ENCODE measurements at regions not wholly inside any gene's neighbourhood (a gene's known extent, or its start where the extent isn't known, plus 50 kb on each side); places are given as distances from the start of the nearest gene placed in this dataset.

DNA sequence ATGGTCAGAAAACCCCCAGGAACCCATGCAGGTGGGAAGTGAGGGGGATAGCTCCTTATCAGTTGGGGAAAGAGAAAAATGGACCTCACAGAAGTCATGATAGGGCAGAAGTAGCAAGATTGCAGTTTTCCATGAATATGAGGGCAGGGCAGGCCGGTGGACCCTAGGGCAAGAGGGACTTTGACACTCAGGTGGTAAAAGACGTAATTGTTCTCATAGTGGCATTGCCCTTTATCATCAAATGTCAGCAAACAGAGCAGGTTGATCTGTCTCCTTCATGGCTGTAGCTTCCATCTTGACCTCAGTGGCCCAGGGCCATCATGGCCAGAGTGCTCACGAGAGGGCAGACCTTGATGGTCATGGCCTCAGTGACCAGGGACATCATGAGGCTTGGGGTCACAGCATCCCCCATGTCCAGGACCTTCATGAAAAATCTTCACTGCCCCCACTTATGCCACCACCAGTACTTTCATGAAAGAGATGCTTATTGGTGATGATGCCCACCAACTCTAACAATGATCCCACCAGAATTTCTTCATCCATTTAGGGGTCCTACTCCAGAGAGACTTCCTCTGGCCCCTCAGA is 127.1 kb downstream of the SNX19 start:
- in situ Hi-C loops (cut with MboI; ENCODE audit: low pct_ligation_motif_present in 1 of 4, low pct_unique_long_range_greater_than_20kb in 1 of 4, low sequenced_read_pairs in 3 of 4) (no loop called here), intact Hi-C loops (cut with DNase I; ENCODE audit: low total_unique reads) (no loop called here)
- DNase-seq = no peak
- no peaks in the 10 kb centered on the region for H3K27me3 ChIP-seq
- no peak overlapping the region for H3K4me3 ChIP-seq
- no peak overlapping the region for H3K27ac ChIP-seq
- TF ChIP-seq EP300 (IDR thresholded peaks at IDR 0.05; ENCODE audit: low read depth) (no peak), POLR2AphosphoS5 (IDR thresholded peaks at IDR 0.05) (no peak), POLR2A (IDR thresholded peaks at IDR 0.05) (no peak)
- TF ChIP-seq, protein P1, sequence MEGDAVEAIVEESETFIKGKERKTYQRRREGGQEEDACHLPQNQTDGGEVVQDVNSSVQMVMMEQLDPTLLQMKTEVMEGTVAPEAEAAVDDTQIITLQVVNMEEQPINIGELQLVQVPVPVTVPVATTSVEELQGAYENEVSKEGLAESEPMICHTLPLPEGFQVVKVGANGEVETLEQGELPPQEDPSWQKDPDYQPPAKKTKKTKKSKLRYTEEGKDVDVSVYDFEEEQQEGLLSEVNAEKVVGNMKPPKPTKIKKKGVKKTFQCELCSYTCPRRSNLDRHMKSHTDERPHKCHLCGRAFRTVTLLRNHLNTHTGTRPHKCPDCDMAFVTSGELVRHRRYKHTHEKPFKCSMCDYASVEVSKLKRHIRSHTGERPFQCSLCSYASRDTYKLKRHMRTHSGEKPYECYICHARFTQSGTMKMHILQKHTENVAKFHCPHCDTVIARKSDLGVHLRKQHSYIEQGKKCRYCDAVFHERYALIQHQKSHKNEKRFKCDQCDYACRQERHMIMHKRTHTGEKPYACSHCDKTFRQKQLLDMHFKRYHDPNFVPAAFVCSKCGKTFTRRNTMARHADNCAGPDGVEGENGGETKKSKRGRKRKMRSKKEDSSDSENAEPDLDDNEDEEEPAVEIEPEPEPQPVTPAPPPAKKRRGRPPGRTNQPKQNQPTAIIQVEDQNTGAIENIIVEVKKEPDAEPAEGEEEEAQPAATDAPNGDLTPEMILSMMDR (IDR thresholded peaks at IDR 0.05) = no peak
- H3K9me3 ChIP-seq = no peaks in the 10 kb centered on the region
- H3K36me3 ChIP-seq = no peaks in the 10 kb centered on the region
- no peaks in the 10 kb centered on the region for H3K4me1 ChIP-seq
- 71% methylated on average over 3 of the region's 3 CpGs; no CpG with 5 or more reads in 1 of the 2 donors for WGBS, 2 donors (ENCODE audit: low coverage in 1 of 2)

- Histone ChIP-seq H3K27me3 (no peaks in the 10 kb centered on the region), H3K27ac (no peak overlapping the region), H3K9me3 (no peaks in the 10 kb centered on the region), H3K4me3 (no peak overlapping the region), H3K4me1 (no peaks in the 10 kb centered on the region), H3K36me3 (no peaks in the 10 kb centered on the region)
- DNase-seq = no peak
- intact Hi-C loops (cut with DNase I; ENCODE audit: low total_unique reads) = no loop called here
- in situ Hi-C loops (cut with MboI; ENCODE audit: low pct_ligation_motif_present in 1 of 4, low pct_unique_long_range_greater_than_20kb in 1 of 4, low sequenced_read_pairs in 3 of 4) = no loop called here
- TF ChIP-seq EP300 (IDR thresholded peaks at IDR 0.05; ENCODE audit: low read depth) = no peak
- TF ChIP-seq POLR2A (IDR thresholded peaks at IDR 0.05) = no peak
- TF ChIP-seq, protein P1 (IDR thresholded peaks at IDR 0.05) = no peak
- no peak for TF ChIP-seq POLR2AphosphoS5 (IDR thresholded peaks at IDR 0.05)
- WGBS, 2 donors (ENCODE audit: low coverage in 1 of 2) = 100% methylated on average over 2 of the region's 2 CpGs
Measured at GRCh38 chr11:130790689-130791088, 125.6 kb downstream of the SNX19 start.

GRCh38 chr11:130792772-130793171 is 123.5 kb downstream of the SNX19 start:
- H3K4me1 ChIP-seq = no peaks in the 10 kb centered on the region
- DNase-seq = no peak
- TF ChIP-seq, protein P1 (IDR thresholded peaks at IDR 0.05) = no peak

GRCh38 chr11:130796828-130797227 is 119.5 kb downstream of the SNX19 start:
- no peak overlapping the region for H3K27ac ChIP-seq
- no peak overlapping the region for H3K4me3 ChIP-seq
- no peaks in the 10 kb centered on the region for H3K9me3 ChIP-seq
- WGBS, 2 donors (ENCODE audit: low coverage in 1 of 2) = 93% methylated on average over 2 of the region's 2 CpGs
- no peak for TF ChIP-seq POLR2AphosphoS5 (IDR thresholded peaks at IDR 0.05)
- TF ChIP-seq POLR2A (IDR thresholded peaks at IDR 0.05) = no peak
- no peak for TF ChIP-seq EP300 (IDR thresholded peaks at IDR 0.05; ENCODE audit: low read depth)
- TF ChIP-seq, protein P1 (IDR thresholded peaks at IDR 0.05) = no peak
- no peaks in the 10 kb centered on the region for H3K27me3 ChIP-seq
- H3K36me3 ChIP-seq = no peaks in the 10 kb centered on the region
- no peaks in the 10 kb centered on the region for H3K4me1 ChIP-seq
- intact Hi-C loops (cut with DNase I; ENCODE audit: low total_unique reads) = no loop called here
- no peak for DNase-seq
- in situ Hi-C loops (cut with MboI; ENCODE audit: low pct_ligation_motif_present in 1 of 4, low pct_unique_long_range_greater_than_20kb in 1 of 4, low sequenced_read_pairs in 3 of 4) = no loop called here

More at GRCh38 chr11:130792772-130793171, 123.5 kb downstream of the SNX19 start:
- Histone ChIP-seq H3K27ac (no peak overlapping the region), H3K36me3 (no peaks in the 10 kb centered on the region), H3K27me3 (no peaks in the 10 kb centered on the region), H3K4me3 (no peak overlapping the region), H3K9me3 (no peaks in the 10 kb centered on the region)
- intact Hi-C loops (cut with DNase I; ENCODE audit: low total_unique reads) (no loop called here), in situ Hi-C loops (cut with MboI; ENCODE audit: low pct_ligation_motif_present in 1 of 4, low pct_unique_long_range_greater_than_20kb in 1 of 4, low sequenced_read_pairs in 3 of 4) (no loop called here)

Measured in transverse colon (tissue), 4 donors.